Neutrophil (primary cell): ENCODE measurements at regions not wholly inside any gene's neighbourhood (a gene's known extent, or its start where the extent isn't known, plus 50 kb on each side); places are given as distances from the start of the nearest gene placed in this dataset.

Source experiments
- H3K27ac ChIP-seq: fragments of 200-600 bp; sonication (generic); 2 replicates; pipeline ENCODE4 v1.5.1; 2016; ENCODE audit warnings: mild to moderate bottlenecking, moderate library complexity
- H3K27me3 ChIP-seq: fragments of 200-600 bp; sonication (generic); 2 replicates; pipeline ENCODE4 v1.6.0; 2016; ENCODE audit warnings: mild to moderate bottlenecking
- H3K36me3 ChIP-seq: fragments of 200-600 bp; sonication (generic); 2 replicates; pipeline ENCODE4 v1.5.1; 2017
- H3K4me1 ChIP-seq, 2 experiments: fragments of 200-600 bp in 1 of 2; sonication (generic) in 1 of 2; 1 replicate in 1 of 2; 2 replicates in 1 of 2; pipeline versions ENCODE4 v1.5.1 to v1.6.1; 2013 to 2016; ENCODE audit warnings: low read depth in 1 of 2, low read length in 1 of 2, mild to moderate bottlenecking in 1 of 2, moderate library complexity in 1 of 2; ENCODE audit not compliant: control insufficient read depth in 1 of 2, insufficient read depth in 1 of 2
- H3K4me3 ChIP-seq, 2 experiments: fragments of 200-600 bp in 1 of 2; sonication (generic) in 1 of 2; 1 replicate in 1 of 2; 2 replicates in 1 of 2; pipeline ENCODE4 v1.5.1; 2013 to 2016; ENCODE audit warnings: low read depth in 1 of 2, low read length in 1 of 2, mild to moderate bottlenecking in 1 of 2, moderate library complexity in 1 of 2
- H3K9me3 ChIP-seq: fragments of 200-600 bp; sonication (generic); 2 replicates; pipeline ENCODE4 v1.5.1; 2016
- TF ChIP-seq, protein P1 (sequence below): fragments of 200-600 bp; sonication (generic); IDR thresholded peaks from 2 replicates; pipeline ENCODE4 v1.5.1; 2016; ENCODE audit warnings: antibody characterized with exemption

DNA sequence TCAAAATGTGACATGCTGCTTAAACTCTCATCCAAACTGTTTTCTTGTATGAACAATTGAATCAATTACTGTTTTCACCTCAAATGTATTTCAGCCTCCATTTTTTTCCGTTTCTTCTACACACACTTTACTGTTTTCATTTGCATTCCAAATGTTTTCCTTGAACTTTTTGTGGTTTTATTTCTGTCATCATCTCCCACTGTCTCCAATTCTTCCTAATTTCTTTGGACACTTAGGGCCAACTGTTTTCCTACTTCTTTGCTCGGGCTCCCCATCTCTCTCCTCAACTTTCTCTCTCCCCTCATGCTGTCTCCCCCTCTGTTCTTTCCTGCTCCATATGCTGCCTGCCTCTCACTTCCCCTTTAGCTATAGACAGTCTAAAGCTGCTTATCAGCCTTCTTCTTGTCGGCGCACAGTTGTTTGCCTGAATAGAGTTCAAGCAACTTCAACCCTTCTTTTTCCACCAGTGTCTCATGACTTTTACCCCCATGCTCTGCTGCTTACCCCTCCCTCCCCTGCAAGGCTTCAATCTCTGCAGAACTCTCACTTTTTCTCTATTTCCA is 443.4 kb downstream of the DTWD2 start:
- no peaks in the 10 kb centered on the region for H3K36me3 ChIP-seq
- TF ChIP-seq, protein P1, sequence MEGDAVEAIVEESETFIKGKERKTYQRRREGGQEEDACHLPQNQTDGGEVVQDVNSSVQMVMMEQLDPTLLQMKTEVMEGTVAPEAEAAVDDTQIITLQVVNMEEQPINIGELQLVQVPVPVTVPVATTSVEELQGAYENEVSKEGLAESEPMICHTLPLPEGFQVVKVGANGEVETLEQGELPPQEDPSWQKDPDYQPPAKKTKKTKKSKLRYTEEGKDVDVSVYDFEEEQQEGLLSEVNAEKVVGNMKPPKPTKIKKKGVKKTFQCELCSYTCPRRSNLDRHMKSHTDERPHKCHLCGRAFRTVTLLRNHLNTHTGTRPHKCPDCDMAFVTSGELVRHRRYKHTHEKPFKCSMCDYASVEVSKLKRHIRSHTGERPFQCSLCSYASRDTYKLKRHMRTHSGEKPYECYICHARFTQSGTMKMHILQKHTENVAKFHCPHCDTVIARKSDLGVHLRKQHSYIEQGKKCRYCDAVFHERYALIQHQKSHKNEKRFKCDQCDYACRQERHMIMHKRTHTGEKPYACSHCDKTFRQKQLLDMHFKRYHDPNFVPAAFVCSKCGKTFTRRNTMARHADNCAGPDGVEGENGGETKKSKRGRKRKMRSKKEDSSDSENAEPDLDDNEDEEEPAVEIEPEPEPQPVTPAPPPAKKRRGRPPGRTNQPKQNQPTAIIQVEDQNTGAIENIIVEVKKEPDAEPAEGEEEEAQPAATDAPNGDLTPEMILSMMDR: no peak
- no peaks in the 10 kb centered on the region for H3K9me3 ChIP-seq
- H3K27me3 ChIP-seq: no peaks in the 10 kb centered on the region
- H3K4me3 ChIP-seq: no peak overlapping the region
- no peaks in the 10 kb centered on the region for H3K4me1 ChIP-seq
- no peak overlapping the region for H3K27ac ChIP-seq

DNA sequence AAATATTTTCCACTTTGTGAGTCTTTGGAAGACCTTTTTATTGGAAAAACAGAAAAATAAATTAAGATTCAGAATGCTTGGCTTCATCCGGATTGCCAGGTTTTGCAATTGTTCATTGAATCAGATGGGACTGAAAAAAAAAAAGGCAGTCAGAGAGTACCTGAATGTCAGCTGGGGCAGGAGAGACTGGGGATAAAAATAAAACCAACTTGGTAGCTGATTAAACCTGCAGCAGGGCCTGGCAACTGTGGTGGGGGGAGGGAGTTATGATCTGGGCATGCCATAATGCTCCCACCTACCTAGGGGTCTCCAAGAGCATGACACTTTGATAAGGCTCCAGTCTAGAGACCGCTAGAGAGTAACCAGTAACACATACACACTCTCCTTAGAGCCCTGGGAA is 454.4 kb downstream of the DTWD2 start:
- no peaks in the 10 kb centered on the region for H3K36me3 ChIP-seq
- TF ChIP-seq, protein P1: no peak
- H3K4me1 ChIP-seq: no peaks in the 10 kb centered on the region
- H3K27me3 ChIP-seq: no peaks in the 10 kb centered on the region
- no peaks in the 10 kb centered on the region for H3K9me3 ChIP-seq
- no peak overlapping the region for H3K4me3 ChIP-seq
- H3K27ac ChIP-seq: no peak overlapping the region

DNA sequence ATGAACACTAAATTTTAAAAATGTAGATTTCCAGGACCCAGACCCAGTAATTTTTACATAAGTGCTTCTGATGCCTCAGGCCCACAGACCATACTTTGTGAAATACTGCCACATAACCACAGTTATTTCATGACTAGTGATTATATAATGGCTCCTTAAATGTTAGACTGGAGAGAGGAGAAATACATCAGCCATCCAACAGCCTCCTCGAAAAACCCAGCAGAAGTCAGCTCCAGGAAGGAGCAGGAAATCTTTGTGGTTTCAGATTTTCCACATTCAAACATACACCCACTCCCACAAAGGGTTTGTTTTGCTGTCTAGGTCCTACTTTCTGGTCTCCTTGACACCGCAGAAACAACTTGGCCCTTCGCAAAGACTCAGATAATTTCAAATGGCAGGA is 455.2 kb downstream of the DTWD2 start:
- Histone ChIP-seq H3K27me3 (no peaks in the 10 kb centered on the region), H3K36me3 (no peaks in the 10 kb centered on the region), H3K4me1 (no peaks in the 10 kb centered on the region), H3K27ac (no peak overlapping the region), H3K9me3 (no peaks in the 10 kb centered on the region), H3K4me3 (no peak overlapping the region)
- TF ChIP-seq, protein P1: no peak

DNA sequence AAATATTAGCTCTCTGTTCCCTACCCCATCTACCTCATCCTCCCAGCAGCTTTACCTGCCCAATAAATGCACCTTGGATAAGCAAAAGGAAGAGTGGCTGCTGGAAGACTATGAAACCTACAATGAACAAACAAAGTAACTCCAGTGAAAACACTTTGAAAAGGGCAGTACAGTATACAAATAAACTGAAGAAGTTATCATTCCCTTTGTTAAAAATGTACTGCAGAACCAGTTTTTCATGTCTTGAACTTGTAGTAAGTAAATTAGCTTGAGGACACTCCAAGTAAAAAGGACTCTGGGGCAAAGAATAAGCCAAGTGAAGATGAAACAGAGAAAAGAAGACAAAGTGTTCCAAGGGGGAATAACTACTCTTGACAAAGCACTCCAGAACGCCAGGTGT is 457.1 kb downstream of the DTWD2 start:
- no peaks in the 10 kb centered on the region for H3K9me3 ChIP-seq
- H3K27ac ChIP-seq: no peak overlapping the region
- H3K27me3 ChIP-seq: no peaks in the 10 kb centered on the region
- H3K4me1 ChIP-seq: no peaks in the 10 kb centered on the region
- H3K36me3 ChIP-seq: no peaks in the 10 kb centered on the region
- TF ChIP-seq, protein P1: no peak
- H3K4me3 ChIP-seq: no peak overlapping the region

DNA sequence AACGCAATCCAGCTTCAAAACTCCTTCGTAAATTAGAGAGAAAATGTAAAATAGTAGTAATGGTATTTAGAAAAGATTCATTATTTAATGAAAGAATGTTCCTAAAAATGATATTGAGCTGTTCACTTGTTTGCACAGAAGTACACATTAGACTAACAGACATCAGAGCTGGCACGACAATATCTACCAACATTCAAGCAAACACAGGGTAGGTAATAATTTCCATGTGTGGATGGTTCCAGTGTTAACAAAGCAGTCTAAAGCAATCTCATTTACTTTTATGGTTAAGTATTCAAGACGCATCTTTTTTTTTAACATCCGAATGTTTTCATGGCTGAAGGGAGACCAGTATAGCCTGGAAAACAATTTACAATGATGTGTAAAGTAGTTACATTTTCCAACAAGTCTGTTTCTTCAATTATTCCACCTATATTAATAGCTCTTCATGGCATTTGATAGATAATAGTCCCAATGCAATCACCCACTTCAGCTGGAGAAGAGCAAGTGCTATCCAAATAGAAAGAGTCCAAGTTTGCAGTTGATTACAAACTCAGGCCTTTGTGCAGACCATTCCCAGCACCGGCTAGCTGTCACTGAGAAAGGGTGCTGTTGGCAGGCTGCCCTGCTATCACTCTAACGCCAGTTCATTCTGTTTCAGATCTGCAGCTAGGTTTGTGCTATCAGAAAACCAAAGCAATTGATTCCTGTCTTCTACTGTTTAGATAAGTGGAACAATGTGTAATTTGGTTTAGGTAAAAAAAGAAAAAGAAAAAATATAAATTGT is 458.8 kb downstream of the DTWD2 start:
- no peaks in the 10 kb centered on the region for H3K27me3 ChIP-seq
- no peak overlapping the region for H3K27ac ChIP-seq
- no peak overlapping the region for H3K4me3 ChIP-seq
- H3K9me3 ChIP-seq: no peaks in the 10 kb centered on the region
- H3K36me3 ChIP-seq: no peaks in the 10 kb centered on the region
- H3K4me1 ChIP-seq: no peaks in the 10 kb centered on the region
- TF ChIP-seq, protein P1: no peak
